Transverse colon (tissue), 4 donors: ENCODE measurements at regions not wholly inside any gene's neighbourhood (a gene's known extent, or its start where the extent isn't known, plus 50 kb on each side); places are given as distances from the start of the nearest gene placed in this dataset.

Experiments used
- DNase-seq: peaks from one replicate; pipeline ENCODE4 v3.0.0-alpha.2; 2019
- H3K27ac ChIP-seq, 4 donors: fragments of 200-600 bp; sonication (generic); 2 replicates each; pipeline ENCODE4 v1.5.1; 2016 to 2018; ENCODE audit warnings: inconsistent platforms in 4 of 4
- H3K27me3 ChIP-seq: fragments of 200-600 bp; sonication (generic); 2 replicates; pipeline ENCODE4 v1.5.1; 2017; ENCODE audit warnings: inconsistent platforms
- H3K36me3 ChIP-seq, 4 donors: fragments of 200-600 bp; sonication (generic); 2 replicates each; pipeline ENCODE4 v1.5.1; 2017 to 2019; ENCODE audit warnings: inconsistent platforms in 4 of 4
- H3K4me1 ChIP-seq, 4 donors: fragments of 200-600 bp; sonication (generic); 2 replicates each; pipeline ENCODE4 v1.5.1; 2017 to 2020; ENCODE audit warnings: inconsistent platforms in 4 of 4
- H3K4me3 ChIP-seq, 4 donors: fragments of 200-600 bp; sonication (generic); 1 replicate in 1 of 4; 2 replicates in 3 of 4; pipeline versions ENCODE4 v1.5.1 to v1.6.1; 2017 to 2019; ENCODE audit warnings: inconsistent platforms in 4 of 4
- H3K9me3 ChIP-seq, 2 donors: fragments of 200-600 bp; sonication (generic); 2 replicates each; pipeline ENCODE4 v1.5.1; 2017 to 2019; ENCODE audit warnings: inconsistent platforms in 2 of 2
- CTCF ChIP-seq, 5 experiments: fragments of 200-600 bp in 3 of 5; fragments of 450-650 bp in 2 of 5; sonication (generic) in 3 of 5; IDR thresholded peaks; 1 replicate in 2 of 5; 2 replicates in 3 of 5; pipeline ENCODE4 v1.5.1; 2016 to 2017; ENCODE audit warnings: antibody characterized with exemption in 5 of 5, inconsistent platforms in 3 of 5, mild to moderate bottlenecking in 2 of 5, moderate library complexity in 1 of 5
- EP300 ChIP-seq: sonication (generic); formaldehyde crosslinking; IDR thresholded peaks from one replicate; pipeline ENCODE4 v1.6.1; 2017; ENCODE audit warnings: antibody characterized with exemption, low read depth
- POLR2A ChIP-seq: fragments of 450-650 bp; IDR thresholded peaks from one replicate; pipeline ENCODE4 v1.6.1; 2016; ENCODE audit warnings: antibody characterized with exemption, mild to moderate bottlenecking, moderate library complexity
- POLR2AphosphoS5 ChIP-seq, 3 donors: sonication (generic); formaldehyde crosslinking; IDR thresholded peaks; one replicate each; pipeline ENCODE4 v1.6.1; 2016; ENCODE audit warnings: antibody characterized with exemption in 3 of 3
- WGBS, 2 donors: methylation state at CpG; one replicate each; pipeline ENCODE4 v1.1.5; 2018; ENCODE audit warnings: low coverage in 1 of 2; 5-methylcytosine and 5-hydroxymethylcytosine counted together
- in situ Hi-C, 4 donors: fragments of 200-750 bp; cut with MboI; loops; one replicate each; pipeline versions ENCODE4 v1.15.0 to v1.15.1; 2017; ENCODE audit warnings: low sequenced_read_pairs in 3 of 4, low pct_ligation_motif_present in 1 of 4, low pct_unique_long_range_greater_than_20kb in 1 of 4
- intact Hi-C: fragments of 100-400 bp; cut with DNase I; formaldehyde crosslinking; loops from one replicate; pipeline ENCODE4 v1.15.1; 2023; ENCODE audit warnings: low total_unique reads

DNA sequence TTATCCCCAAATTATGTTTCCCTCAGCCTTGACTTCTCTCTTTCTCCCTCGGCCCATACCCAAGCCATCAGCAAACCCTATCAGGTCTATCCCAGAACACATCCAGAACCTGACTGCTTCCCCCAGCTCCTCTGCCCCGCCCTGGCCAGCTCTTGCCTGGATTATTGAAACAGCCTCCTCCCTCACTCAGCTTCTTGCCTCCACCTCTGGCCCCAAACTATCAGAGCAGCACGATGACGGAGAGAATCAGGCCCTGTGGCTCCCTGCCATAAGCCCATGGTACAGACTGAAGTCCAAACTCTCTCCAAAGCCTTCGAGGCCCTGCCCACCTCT lies 105.3 kb upstream of the LINGO1 start:
- no peak overlapping the region for H3K4me3 ChIP-seq
- WGBS, 2 donors, result 64 to 76% methylated on average over 3 to 5 of the region's 5 CpGs
- in situ Hi-C loops (no loop called here), intact Hi-C loops (no loop called here)
- TF ChIP-seq POLR2AphosphoS5 (IDR thresholded peaks at IDR 0.05), result no peak
- TF ChIP-seq POLR2A, result no peak
- no peak for TF ChIP-seq CTCF (IDR thresholded peaks at IDR 0.05)
- no peak for TF ChIP-seq EP300
- H3K36me3 ChIP-seq, result no peaks in the 10 kb centered on the region
- DNase-seq, result no peak
- no peaks in the 10 kb centered on the region for H3K9me3 ChIP-seq
- H3K27me3 ChIP-seq, result peaks cover 9% of the 10 kb centered on the region
- no peaks in the 10 kb centered on the region for H3K4me1 ChIP-seq
- H3K27ac ChIP-seq, result no peak overlapping the region

DNA sequence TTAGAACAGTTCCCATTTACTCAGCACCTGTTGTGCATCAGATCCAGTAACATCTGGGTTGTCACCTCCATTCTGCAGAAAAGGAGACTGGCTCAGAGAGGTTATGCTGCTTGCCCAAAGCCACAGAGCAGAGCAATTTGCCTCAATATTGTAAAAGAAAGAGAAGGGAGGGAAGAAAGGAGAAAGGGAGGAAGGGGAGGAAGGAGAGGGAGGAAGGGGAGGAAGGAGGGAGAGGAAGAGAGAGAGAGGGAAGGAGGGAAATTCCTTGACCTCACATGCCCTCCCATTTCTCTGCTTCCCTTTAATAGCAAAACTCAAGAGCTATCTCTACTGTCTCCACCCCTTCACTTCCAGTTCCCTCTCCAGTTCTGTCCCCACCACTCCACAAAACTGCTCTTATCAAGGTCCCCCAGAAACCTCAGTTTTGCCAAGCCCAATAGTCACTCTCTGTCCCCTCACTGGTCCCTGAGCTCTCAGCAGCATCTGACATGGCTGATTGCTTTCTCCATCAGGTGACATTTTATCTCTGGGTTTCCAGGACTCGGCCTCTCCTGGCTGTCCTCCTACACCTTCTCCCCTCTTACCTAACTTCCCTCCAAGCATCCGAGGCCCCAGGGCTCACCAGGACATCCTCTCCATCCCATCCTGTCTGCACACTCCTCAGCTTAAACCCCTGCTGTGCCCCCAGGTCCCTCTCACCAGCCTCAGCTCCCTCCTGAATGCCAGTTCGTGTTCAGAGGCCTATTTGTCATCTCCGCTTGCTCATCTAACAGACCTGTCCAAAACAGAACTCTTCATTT lies 104.7 kb upstream of the LINGO1 start:
- DNase-seq, result no peak
- H3K4me1 ChIP-seq, result no peaks in the 10 kb centered on the region
- H3K27ac ChIP-seq, result no peak overlapping the region
- in situ Hi-C loops, result no loop called here
- intact Hi-C loops, result no loop called here
- no peaks in the 10 kb centered on the region for H3K36me3 ChIP-seq
- TF ChIP-seq POLR2A (no peak), CTCF (IDR thresholded peaks at IDR 0.05) (no peak), POLR2AphosphoS5 (IDR thresholded peaks at IDR 0.05) (no peak), EP300 (no peak)
- H3K27me3 ChIP-seq, result peaks cover 9% of the 10 kb centered on the region
- WGBS, 2 donors, result 49 to 86% methylated on average over 3 to 4 of the region's 4 CpGs
- H3K4me3 ChIP-seq, result no peak overlapping the region
- H3K9me3 ChIP-seq, result no peaks in the 10 kb centered on the region

GRCh38 chr15:77734306-77734705 lies 101.6 kb upstream of the LINGO1 start:
- TF ChIP-seq POLR2A (no peak), CTCF (IDR thresholded peaks at IDR 0.05) (no peak), EP300 (no peak), POLR2AphosphoS5 (IDR thresholded peaks at IDR 0.05) (no peak)
- Histone ChIP-seq H3K4me3 (no peak overlapping the region), H3K36me3 (no peaks in the 10 kb centered on the region), H3K4me1 (no peaks in the 10 kb centered on the region), H3K27me3 (no peaks in the 10 kb centered on the region), H3K27ac (no peak overlapping the region), H3K9me3 (no peaks in the 10 kb centered on the region)
- in situ Hi-C loops, result no loop called here
- DNase-seq, result no peak
- intact Hi-C loops, result no loop called here
- 95 to 100% methylated on average over 2 of the region's 2 CpGs for WGBS, 2 donors

DNA sequence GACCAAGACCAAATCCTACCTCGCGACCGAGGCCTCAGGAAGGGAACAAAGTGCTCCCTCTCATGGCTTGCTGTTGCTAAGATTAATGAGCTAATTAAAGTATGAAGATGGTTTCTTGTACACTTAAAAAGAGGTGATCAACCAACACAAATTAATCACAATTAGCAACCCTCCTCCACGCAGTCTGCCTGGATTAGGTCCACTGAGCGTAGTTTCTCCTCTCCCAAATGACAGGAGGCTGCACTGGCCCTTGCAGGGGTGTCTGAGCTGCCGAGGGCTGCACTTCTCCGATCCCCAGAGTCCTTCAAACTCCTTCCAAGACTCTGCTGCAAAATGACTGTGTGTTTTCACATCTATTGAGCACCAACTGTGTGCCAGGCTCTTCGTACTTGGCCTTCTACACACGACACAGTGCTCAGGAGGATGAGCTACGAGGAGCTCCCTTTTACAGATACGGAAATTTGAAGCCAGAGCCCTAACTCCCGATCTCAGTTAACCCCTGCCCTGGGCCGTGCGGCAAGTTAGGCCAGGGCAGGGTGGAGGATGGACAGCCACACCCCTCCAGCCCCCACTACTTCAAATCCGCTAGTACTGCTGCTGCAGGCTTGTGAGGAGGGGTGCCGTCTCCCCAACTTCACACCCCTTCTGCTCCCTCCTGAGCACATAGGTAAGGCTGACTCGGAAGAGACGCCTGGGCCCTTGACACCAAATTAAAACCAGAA lies 101.0 kb upstream of the LINGO1 start:
- Histone ChIP-seq H3K36me3 (no peaks in the 10 kb centered on the region), H3K4me3 (no peak overlapping the region), H3K4me1 (no peaks in the 10 kb centered on the region), H3K27me3 (no peaks in the 10 kb centered on the region), H3K27ac (no peak overlapping the region), H3K9me3 (no peaks in the 10 kb centered on the region)
- TF ChIP-seq CTCF (IDR thresholded peaks at IDR 0.05) (no peak), POLR2A (no peak), EP300 (no peak), POLR2AphosphoS5 (IDR thresholded peaks at IDR 0.05) (no peak)
- 72 to 78% methylated on average over 8 to 18 of the region's 18 CpGs for WGBS, 2 donors
- intact Hi-C loops, result no loop called here
- in situ Hi-C loops, result no loop called here
- no peak for DNase-seq
